CD4-positive, alpha-beta T cell treated with Interleukin-6 at 100 ng/mL for 8 hours (primary cell): ENCODE measurements at regions not wholly inside any gene's neighbourhood (a gene's known extent, or its start where the extent isn't known, plus 50 kb on each side); places are given as distances from the start of the nearest gene placed in this dataset.
"Not testable (repeated sequence)": the region's sequence is repeated elsewhere in the genome, so short reads cannot be mapped to it uniquely, and the experiment has no call there.

ENCODE experiments used
- DNase-seq: peaks from one replicate; pipeline ENCODE4 v3.0.0-alpha.2; 2020; ENCODE audit warnings: mixed read lengths, low spot score

DNA sequence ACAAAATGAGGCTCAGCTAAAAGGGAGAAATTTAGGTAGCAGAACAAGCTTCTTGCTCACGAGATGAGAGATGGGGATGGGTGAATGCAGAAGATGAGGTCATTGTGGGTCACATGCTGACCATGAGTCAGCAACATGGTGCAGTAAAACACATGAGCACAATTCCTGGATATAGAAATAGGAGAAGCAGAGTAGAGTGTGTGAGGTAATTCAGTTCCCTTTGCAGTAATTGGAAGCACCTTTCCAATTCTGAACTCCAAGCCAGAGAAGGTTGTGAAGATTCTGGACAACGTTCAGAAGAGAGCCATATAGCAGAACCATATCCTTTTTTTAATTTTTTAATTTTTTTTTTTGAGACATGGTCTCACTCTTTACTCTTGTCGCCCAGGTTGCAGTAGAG is 62.0 kb upstream of the LMNTD1 start:
- no peak for DNase-seq

DNA sequence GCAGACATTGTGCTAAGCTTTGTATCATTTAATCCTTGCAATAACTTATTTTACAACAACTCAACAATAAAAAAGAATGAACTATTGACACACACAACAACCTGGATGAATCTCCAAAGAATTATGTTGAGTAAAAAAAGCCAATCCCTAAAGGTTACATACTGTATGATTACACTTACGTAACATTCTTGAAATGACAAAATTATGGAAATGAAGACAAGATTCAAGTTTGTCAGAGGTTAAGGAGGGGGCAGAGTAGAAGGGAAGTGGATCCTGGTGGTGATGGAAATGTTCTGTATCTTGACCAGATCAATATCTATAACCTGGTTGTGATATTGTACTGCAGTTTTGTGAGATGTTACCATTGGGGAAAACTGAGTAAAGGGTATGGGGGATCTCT is 63.2 kb upstream of the LMNTD1 start:
- DNase-seq = no peak

- no peak for DNase-seq
Measured at GRCh38 chr12:25617991-25618390, 64.9 kb upstream of the LMNTD1 start.

- no peak for DNase-seq
Measured at GRCh38 chr12:25623816-25624215, 70.7 kb upstream of the LMNTD1 start.

DNA sequence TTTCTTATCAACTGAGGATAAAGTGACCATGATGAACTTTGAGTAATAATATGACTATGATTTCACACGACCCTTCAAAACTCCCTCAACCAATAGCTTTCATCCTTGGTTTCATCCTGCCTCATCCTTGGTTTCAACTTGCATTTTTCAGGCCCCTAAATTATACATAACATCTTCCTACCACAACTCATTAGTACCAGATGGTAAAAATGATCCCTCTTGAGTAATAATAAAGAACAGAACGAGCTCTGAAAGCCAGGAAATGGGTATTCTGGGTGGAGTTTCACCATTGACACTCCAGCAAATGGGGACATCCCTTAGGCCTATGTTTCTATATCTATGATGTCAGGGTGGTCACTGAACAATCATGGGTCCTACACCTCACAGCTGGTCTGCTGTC is 72.1 kb upstream of the LMNTD1 start:
- no peak for DNase-seq

- DNase-seq = no peak
Measured at GRCh38 chr12:25629341-25629740, 76.3 kb upstream of the LMNTD1 start.

DNA sequence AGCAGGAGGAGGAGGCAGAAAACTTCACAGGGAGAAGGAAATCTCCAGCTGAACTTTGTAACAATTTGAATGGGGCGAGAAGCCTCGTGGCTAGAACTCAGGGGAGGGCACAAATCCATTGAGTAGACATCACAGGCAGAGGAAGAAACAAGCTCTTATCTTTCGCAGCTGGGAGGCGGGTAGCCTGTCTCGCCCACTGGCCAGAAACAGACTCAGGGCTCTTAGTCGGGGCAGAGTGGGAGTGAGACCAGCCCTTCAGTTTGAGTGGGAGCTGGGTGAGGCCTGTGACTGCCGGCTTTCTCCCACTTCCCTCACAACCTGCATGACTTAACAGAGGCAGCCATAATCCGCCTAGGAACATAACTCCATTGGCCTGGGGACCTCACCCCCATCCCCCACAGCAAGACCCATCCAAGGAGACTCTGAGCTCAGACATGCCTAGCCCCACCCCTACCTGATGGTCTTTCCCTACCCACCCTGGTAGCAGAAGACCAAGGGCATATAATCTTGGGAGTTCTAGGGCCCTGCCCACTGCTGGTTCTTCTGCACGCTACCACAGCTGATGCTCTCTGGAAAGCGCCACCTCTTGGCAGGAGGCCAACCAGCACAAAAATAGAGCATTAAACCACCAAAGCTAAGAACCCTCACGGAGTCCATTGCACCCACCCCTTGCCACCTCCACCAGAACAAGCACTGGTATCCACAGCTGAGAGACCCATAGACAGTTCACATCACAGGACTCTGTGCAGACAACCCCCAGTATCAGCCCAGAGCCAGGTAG is 77.8 kb upstream of the LMNTD1 start:
- not testable (repeated sequence) for DNase-seq

GRCh38 chr12:25633149-25633548 is 80.1 kb upstream of the LMNTD1 start:
- DNase-seq = not testable (repeated sequence)

DNA sequence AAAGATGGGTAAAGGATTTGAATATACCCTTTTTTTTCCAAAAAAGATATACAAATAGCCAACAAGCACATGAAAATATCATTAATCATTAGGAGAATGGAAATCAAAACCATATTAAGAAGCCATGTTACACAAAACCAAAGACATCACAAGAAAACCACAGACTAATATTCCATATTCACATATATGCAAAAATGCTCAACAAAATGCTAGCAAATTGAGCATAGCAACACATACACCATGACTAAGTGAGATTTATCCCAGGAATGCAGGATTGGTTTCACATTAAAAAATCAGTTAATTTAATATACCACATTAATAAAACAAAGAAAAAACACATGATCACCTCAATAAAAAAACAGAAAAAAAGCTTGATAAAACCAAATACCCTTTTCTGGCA is 84.7 kb upstream of the LMNTD1 start:
- DNase-seq = no peak

DNA sequence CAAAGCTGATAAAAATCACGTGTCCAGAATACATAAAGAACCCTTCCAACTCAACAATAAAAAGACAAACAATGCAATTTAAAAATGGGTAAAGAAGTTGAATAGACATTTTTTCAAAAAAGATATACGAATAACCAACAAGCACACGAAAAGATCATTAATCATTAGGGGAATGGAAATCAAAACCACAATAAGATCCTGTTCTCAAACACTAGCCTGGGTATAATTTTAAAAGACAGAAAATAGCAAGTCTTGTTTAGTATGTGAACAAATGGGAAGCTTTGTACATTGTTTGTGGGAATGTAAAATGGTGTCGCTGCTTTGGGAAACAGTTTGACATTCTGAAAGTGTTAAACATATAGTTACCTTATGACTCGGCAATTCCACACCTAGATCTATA is 86.3 kb upstream of the LMNTD1 start:
- no peak for DNase-seq

DNA sequence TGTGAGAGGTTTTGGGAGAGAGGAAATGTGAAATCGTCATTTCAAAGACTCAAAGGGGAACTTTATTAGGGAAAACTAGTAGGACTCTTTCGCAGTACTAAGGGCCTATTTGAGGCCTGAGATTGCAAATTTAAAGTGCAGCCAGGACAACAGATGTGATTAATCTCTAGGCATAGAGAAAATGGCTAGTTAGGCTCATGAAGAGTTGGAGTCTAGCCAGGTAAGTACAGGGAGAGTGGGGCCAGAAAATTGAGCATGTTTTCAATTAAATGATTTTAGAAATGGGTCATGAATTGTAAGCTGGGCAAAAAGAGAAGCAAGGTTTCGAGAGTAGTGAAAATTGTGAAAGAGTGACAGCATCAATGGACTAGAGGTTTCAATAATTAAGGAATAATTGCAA is 91.9 kb upstream of the LMNTD1 start:
- no peak for DNase-seq

DNA sequence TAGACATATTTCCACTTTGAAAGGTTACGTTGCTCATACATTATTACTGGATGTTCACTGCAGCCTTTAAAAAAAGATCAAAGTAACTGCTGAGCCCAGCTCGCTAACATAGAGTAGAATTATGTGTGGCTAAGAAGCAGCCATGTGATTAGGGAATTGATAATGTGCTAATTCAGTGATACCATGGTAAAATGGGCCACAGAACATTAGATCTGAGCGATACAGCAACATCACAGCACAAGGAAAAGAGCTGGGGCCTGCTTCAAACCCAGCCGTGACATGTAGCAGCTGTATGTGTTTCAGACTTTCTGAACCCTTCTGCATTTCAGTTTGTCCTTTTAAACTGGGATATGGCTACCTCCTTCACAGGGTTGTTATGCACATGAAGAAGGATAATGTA is 92.3 kb upstream of the LMNTD1 start:
- no peak for DNase-seq

DNA sequence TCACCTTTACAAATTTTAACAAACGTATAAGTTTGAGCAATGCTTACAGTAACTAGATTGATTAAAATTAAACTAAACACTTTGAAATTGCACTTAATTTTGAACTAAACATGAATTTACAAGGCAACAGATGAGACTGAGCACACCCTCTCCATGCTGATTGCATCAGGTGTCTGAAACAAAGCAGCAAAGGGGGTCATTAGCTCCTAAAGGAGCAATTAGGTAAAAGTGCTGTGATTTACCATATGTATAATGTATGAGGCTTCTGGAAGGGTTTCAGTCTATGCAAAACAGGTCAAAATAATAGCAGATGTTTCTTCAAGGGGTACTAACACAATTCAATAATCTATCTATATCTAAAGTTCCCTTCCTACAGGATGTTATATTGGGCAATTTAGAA is 98.8 kb upstream of the LMNTD1 start:
- DNase-seq = no peak

- no peak for DNase-seq
Measured at GRCh38 chr12:25652371-25652770, 99.3 kb upstream of the LMNTD1 start.

- DNase-seq = no peak
Measured at GRCh38 chr12:25653487-25654175, 100.5 kb upstream of the LMNTD1 start.

DNA sequence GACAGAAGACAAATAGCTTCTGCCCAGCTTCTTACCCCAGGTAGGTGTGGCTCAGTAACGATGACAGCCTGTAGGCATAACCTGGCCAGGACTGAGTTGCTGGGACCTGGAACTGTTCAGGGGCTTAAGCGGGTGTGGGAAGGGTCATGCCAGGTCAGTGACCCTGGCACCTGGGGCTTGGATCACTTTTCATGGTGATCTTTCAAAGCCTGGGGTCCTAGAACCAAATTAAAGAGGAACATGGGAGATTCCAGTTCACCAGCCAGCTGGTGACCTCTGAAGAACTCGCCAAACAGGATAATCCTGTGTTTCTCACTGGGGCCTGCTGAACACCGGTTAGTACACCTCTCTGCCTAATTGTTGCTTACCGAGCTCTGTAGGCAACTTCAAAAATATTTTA is 102.6 kb upstream of the LMNTD1 start:
- DNase-seq = no peak

DNA sequence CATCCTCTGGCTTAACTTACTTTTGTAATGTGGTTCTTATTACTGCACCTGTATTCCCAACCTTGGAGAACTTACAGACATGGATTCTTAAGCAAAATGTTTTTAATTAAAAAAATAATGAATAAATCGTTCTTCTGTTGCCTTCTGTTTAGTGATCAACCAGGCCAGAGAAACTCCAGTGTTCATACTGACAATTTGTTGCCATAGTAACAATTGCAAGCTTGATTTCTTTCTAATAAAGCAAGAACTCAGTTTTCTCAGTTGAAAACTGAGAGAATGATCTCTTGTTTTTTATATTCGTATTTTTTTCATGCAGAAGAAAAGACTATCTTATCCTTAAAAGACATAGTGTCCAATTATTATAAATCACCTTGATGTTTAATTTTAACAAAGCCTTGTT is 106.5 kb upstream of the LMNTD1 start:
- DNase-seq = no peak

- DNase-seq = no peak
Measured at GRCh38 chr12:25670076-25671055, 117.3 kb upstream of the LMNTD1 start.

DNA sequence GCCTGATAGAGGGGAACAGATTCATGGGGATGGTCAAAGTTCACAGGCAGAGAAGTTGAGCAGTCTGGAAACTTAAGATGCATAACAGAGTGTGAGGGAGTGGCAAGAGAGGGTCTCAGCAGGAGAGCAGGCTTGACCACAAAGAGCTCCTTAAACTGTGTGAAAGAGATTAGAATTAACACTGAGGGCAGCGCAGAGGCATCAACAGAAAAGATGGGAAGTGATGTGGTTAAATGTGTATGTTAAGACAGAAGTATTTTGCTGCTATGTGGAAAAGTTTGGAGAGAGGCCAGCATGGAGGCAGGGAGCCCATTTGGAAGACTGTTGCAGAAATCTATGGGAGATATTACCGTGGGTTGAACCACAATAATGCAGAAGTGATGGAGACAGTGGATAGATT is 122.7 kb upstream of the LMNTD1 start:
- DNase-seq = no peak

GRCh38 chr12:25677232-25677937 is 124.3 kb upstream of the LMNTD1 start:
- DNase-seq = no peak

DNA sequence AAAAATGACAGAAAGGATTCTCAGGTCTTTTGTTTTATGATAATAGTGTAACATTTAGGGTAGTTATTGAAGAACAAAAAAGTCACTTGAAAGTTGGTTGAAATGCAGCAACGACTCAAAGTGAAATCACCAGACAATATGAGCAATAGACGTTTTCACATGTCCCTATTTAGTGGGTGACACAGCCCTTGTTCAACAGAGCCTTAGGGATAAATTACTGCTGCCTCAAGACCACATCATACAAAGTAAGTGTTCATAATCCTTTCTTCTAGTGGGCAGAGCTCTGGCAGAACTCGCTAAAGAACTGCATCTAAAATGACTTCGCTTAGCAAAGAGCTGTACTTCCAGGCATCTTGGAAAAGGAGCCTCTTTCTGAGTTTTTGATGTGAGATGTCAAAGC is 128.5 kb upstream of the LMNTD1 start:
- DNase-seq = no peak

- no peak for DNase-seq
Measured at GRCh38 chr12:25682421-25682820, 129.3 kb upstream of the LMNTD1 start.
